ENCODE measurements at regions not wholly inside any gene's neighbourhood (a gene's known extent, or its start where the extent isn't known, plus 50 kb on each side); places are given as distances from the start of the nearest gene placed in this dataset. TPM values are rescaled to one million over a fixed set of nuclear protein-coding genes. Genes with fewer than 3 reads are reported as not detected.
A peak's percentile ranks its signal among the peaks of the same experiment; 100 is the strongest.

DNA sequence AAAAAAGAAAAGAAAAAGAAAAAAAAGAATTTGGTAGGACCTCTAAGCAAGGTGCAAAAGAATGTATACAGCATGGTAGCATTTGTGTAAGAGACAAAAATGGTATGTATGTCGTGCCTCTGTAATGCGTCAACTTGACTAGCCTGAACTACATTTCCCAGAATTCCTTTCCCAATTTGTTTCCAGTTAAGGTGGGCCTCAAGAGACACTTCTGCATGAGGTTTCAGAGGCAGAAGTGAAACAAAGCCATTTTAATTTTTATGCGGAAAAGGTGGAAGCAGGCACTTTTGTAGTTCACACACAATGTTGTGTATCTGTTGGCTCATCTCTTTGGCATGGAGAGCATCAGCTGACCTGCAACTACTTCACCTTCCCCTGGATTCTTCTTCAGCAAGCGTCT, 56.5 kb upstream of the PAPOLG start:
- H3K4me1 ChIP-seq (ENCODE audit: insufficient read depth): no peaks in the 10 kb centered on the region
- H4K20me1 ChIP-seq (replicated peaks; ENCODE audit: insufficient read depth): no peaks in the 10 kb centered on the region
- H3K27me3 ChIP-seq (ENCODE audit: insufficient read depth): no peaks in the 10 kb centered on the region
- H2AFZ ChIP-seq: peak overlapping the region; percentile 80; the same call in 1 of the 2 replicates
- Mint-ChIP-seq H3K36me3 (ENCODE audit: low read depth) (no peaks in the 10 kb centered on the region), H3K27ac (no peak overlapping the region), H3K9me3 (no peaks in the 10 kb centered on the region), H3K27me3 (ENCODE audit: insufficient read depth, low read depth, poor library complexity) (peaks cover 2% of the 10 kb centered on the region), H3K4me3 (no peak overlapping the region), H3K4me1 (no peaks in the 10 kb centered on the region)
- H3K36me3 ChIP-seq (ENCODE audit: insufficient read depth): no peaks in the 10 kb centered on the region
- TF ChIP-seq, protein P1, sequence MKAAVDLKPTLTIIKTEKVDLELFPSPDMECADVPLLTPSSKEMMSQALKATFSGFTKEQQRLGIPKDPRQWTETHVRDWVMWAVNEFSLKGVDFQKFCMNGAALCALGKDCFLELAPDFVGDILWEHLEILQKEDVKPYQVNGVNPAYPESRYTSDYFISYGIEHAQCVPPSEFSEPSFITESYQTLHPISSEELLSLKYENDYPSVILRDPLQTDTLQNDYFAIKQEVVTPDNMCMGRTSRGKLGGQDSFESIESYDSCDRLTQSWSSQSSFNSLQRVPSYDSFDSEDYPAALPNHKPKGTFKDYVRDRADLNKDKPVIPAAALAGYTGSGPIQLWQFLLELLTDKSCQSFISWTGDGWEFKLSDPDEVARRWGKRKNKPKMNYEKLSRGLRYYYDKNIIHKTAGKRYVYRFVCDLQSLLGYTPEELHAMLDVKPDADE (IDR thresholded peaks at IDR 0.05): 0 out of 2 replicates have a peak, but pooled peaks have one; percentile 24
- TF ChIP-seq EZH2phosphoT487 (IDR thresholded peaks at IDR 0.05; ENCODE audit: unreplicated experiment): no peak
- no peak overlapping the region for H3K4me3 ChIP-seq
- H3K9me2 ChIP-seq (ENCODE audit: insufficient read depth): no peaks in the 10 kb centered on the region
- no peak for ATAC-seq
- no peaks in the 10 kb centered on the region for H3K79me2 ChIP-seq (replicated peaks; ENCODE audit: insufficient read depth)
- H3K27ac ChIP-seq (ENCODE audit: low read depth): no peak overlapping the region
- no peaks in the 10 kb centered on the region for H3F3A ChIP-seq (replicated peaks; ENCODE audit: low read depth)
- DNase-seq (ENCODE audit: low spot score): peak; percentile 27
- H3K4me2 ChIP-seq: no peak overlapping the region

DNA sequence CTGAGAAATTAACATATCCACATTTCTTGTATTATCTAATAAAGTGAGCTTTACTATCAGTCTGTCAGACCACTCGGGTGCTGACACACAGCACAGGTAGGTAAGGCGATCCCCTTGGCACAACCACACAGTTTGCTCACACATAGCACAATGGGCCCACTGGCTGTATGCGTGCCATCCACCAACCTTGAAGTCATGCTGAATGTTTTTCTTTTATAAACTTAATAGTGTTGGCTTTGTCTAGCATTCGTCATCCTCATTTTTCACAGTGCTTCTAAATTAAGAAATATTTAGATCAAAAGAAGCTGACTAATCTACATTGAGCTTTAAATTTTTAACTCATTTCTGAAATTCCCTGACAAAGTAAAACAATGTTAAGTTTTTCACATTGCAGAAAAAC, 50.0 kb upstream of the PAPOLG start:
- TF ChIP-seq STAT1 (IDR thresholded peaks at IDR 0.05; ENCODE audit: unreplicated experiment): no peak
- TF ChIP-seq, protein P2, sequence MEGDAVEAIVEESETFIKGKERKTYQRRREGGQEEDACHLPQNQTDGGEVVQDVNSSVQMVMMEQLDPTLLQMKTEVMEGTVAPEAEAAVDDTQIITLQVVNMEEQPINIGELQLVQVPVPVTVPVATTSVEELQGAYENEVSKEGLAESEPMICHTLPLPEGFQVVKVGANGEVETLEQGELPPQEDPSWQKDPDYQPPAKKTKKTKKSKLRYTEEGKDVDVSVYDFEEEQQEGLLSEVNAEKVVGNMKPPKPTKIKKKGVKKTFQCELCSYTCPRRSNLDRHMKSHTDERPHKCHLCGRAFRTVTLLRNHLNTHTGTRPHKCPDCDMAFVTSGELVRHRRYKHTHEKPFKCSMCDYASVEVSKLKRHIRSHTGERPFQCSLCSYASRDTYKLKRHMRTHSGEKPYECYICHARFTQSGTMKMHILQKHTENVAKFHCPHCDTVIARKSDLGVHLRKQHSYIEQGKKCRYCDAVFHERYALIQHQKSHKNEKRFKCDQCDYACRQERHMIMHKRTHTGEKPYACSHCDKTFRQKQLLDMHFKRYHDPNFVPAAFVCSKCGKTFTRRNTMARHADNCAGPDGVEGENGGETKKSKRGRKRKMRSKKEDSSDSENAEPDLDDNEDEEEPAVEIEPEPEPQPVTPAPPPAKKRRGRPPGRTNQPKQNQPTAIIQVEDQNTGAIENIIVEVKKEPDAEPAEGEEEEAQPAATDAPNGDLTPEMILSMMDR (conservative IDR thresholded peaks at IDR 0.05; ENCODE audit: low read depth in 2 of 2): no peak
- no peak for TF ChIP-seq ZNF114 (CRISPR knock-in tag; IDR thresholded peaks at IDR 0.05)
- Mint-ChIP-seq H3K36me3 (ENCODE audit: low read depth) (no peaks in the 10 kb centered on the region), H3K27me3 (ENCODE audit: insufficient read depth, low read depth, poor library complexity) (no peaks in the 10 kb centered on the region), H3K4me1 (peaks cover 5% of the 10 kb centered on the region; the same call in 1 of the 3 replicates), H3K9me3 (no peaks in the 10 kb centered on the region), H3K4me3 (no peak overlapping the region), H3K27ac (no peak overlapping the region)
- Histone ChIP-seq H3K9me2 (ENCODE audit: insufficient read depth) (no peaks in the 10 kb centered on the region), H3K4me3 (no peak overlapping the region), H4K20me1 (replicated peaks; ENCODE audit: insufficient read depth) (no peaks in the 10 kb centered on the region), H3K4me1 (ENCODE audit: insufficient read depth) (no peaks in the 10 kb centered on the region), H3F3A (replicated peaks; ENCODE audit: low read depth) (no peaks in the 10 kb centered on the region), H3K27me3 (ENCODE audit: insufficient read depth) (no peaks in the 10 kb centered on the region), H3K79me2 (replicated peaks; ENCODE audit: insufficient read depth) (no peaks in the 10 kb centered on the region), H2AFZ (no peak overlapping the region), H3K4me2 (no peak overlapping the region), H3K36me3 (ENCODE audit: insufficient read depth) (no peaks in the 10 kb centered on the region), H3K27ac (ENCODE audit: low read depth) (no peak overlapping the region)
- no peak for ATAC-seq
- no peak for DNase-seq (ENCODE audit: low spot score)

Small RNAs in the stretch of these regions (small RNA-seq; reads per million reads assigned to genes)
- gene RN7SL361P (ENCODE audit: low replicate concordance): not detected
